ENCODE measurements at regions not wholly inside any gene's neighbourhood (a gene's known extent, or its start where the extent isn't known, plus 50 kb on each side); places are given as distances from the start of the nearest gene placed in this dataset.

GRCh38 chr2:51778806-51779205, 746.9 kb upstream of the NRXN1 start:
- DNase-seq (ENCODE audit: low read depth, low spot score) = no peak
- ChIA-PET RAD21 (ENCODE audit: unreplicated experiment) (no interaction called here), SMC1A (ENCODE audit: uncharacterized antibody, unreplicated experiment) (no interaction called here), POLR2A (no interaction called here), CTCF (no interaction called here)
- Histone ChIP-seq H3K27me3 (replicated peaks in 1 of 2; ENCODE audit: control insufficient read depth in 2 of 2, insufficient read depth in 2 of 2, low read length in 1 of 2) (no peaks in the 10 kb centered on the region), H3K4me3 (no peak overlapping the region), H3K79me2 (ENCODE audit: control insufficient read depth, insufficient read depth, low read length) (no peaks in the 10 kb centered on the region), H2AFZ (ENCODE audit: control insufficient read depth, low read depth, low read length) (no peak overlapping the region), H3K27ac (ENCODE audit: control insufficient read depth, insufficient read depth) (no peak overlapping the region), H3K4me1 (ENCODE audit: control insufficient read depth, insufficient read depth, low read length) (no peaks in the 10 kb centered on the region), H3K36me3 (ENCODE audit: control insufficient read depth in 2 of 2, insufficient read depth in 2 of 2, low read length in 1 of 2) (no peaks in the 10 kb centered on the region), H3K9ac (ENCODE audit: control insufficient read depth, insufficient read depth, low read length) (no peak overlapping the region), H3K4me2 (ENCODE audit: control insufficient read depth, insufficient read depth) (no peak overlapping the region), H3K9me3 (replicated peaks; ENCODE audit: control insufficient read depth, insufficient read depth, low read length) (no peaks in the 10 kb centered on the region; the same call in 2 of the 3 replicates), H4K20me1 (ENCODE audit: control insufficient read depth, insufficient read depth) (no peaks in the 10 kb centered on the region)
- no peak for FAIRE-seq
- no peak for ATAC-seq
- WGBS (ENCODE audit: insufficient coverage, insufficient replicate concordance, low lambda C conversion rate, missing lambda C conversion rate) = 10% methylated on average over 3 of the region's 3 CpGs
- in situ Hi-C loops (cut with MboI) (no loop called here), intact Hi-C loops (cut with micrococcal nuclease; ENCODE audit: unreplicated experiment) (no loop called here)
- no TSS peak for BruUV-seq (replicated peaks)
- TF ChIP-seq CBFB (IDR thresholded peaks at IDR 0.05; ENCODE audit: low read depth) = no peak
- no peak for TF ChIP-seq BCL3 (IDR thresholded peaks at IDR 0.05; ENCODE audit: borderline replicate concordance, insufficient read depth, low read depth, low read length, poor library complexity, severe bottlenecking)
- no peak for TF ChIP-seq USF1 (IDR thresholded peaks at IDR 0.05; ENCODE audit: borderline replicate concordance, extremely low read length, insufficient read depth, low read depth, low read length)
- no peak for TF ChIP-seq NFYA (IDR thresholded peaks at IDR 0.05; ENCODE audit: borderline replicate concordance, low read depth, low read length)
- TF ChIP-seq NR2C1 (IDR thresholded peaks at IDR 0.05) = no peak
- TF ChIP-seq SMARCA5 (IDR thresholded peaks at IDR 0.05) = no peak
- no peak for TF ChIP-seq E4F1 (IDR thresholded peaks at IDR 0.05; ENCODE audit: borderline replicate concordance, partially characterized antibody)
- no peak for TF ChIP-seq EGR1 (IDR thresholded peaks at IDR 0.05; ENCODE audit: borderline replicate concordance in 1 of 2, low read depth in 2 of 2, low read length in 2 of 2)
- no peak for TF ChIP-seq MEF2B (IDR thresholded peaks at IDR 0.05; ENCODE audit: partially characterized antibody, poor library complexity, severe bottlenecking)
- no peak for TF ChIP-seq STAT1 (conservative IDR thresholded peaks at IDR 0.05)
- no peak for TF ChIP-seq CREM (IDR thresholded peaks at IDR 0.05; ENCODE audit: low read depth)
- no peak for TF ChIP-seq NFYB (IDR thresholded peaks at IDR 0.05; ENCODE audit: insufficient read depth, low read depth, low read length)
- TF ChIP-seq ZNF687 (IDR thresholded peaks at IDR 0.05) = no peak
